ENCODE measurements at regions not wholly inside any gene's neighbourhood (a gene's known extent, or its start where the extent isn't known, plus 50 kb on each side); places are given as distances from the start of the nearest gene placed in this dataset.

DNA sequence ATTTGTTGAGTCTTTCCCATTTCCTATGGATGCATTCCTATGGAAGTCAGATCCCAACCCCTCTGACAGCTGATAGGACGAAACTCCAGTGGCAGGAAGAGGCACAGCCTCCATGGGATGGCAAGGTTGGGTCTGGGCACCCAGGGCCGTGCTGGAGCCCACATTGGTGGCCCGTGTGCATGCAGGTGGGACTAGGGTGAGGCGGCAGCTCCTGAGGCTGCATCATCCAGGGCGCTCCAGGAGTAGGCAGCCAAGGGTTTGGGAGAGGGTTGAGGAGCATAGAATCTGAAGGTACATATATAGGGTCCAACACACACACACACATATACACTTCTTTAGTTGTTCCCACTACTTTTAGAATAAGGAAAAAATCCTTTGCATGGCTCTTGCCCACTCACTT, 81.4 kb upstream of the BMPER start:
- TF ChIP-seq, protein P1, sequence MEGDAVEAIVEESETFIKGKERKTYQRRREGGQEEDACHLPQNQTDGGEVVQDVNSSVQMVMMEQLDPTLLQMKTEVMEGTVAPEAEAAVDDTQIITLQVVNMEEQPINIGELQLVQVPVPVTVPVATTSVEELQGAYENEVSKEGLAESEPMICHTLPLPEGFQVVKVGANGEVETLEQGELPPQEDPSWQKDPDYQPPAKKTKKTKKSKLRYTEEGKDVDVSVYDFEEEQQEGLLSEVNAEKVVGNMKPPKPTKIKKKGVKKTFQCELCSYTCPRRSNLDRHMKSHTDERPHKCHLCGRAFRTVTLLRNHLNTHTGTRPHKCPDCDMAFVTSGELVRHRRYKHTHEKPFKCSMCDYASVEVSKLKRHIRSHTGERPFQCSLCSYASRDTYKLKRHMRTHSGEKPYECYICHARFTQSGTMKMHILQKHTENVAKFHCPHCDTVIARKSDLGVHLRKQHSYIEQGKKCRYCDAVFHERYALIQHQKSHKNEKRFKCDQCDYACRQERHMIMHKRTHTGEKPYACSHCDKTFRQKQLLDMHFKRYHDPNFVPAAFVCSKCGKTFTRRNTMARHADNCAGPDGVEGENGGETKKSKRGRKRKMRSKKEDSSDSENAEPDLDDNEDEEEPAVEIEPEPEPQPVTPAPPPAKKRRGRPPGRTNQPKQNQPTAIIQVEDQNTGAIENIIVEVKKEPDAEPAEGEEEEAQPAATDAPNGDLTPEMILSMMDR (IDR thresholded peaks at IDR 0.05), result no peak
- TF ChIP-seq POLR2A (IDR thresholded peaks at IDR 0.05), result no peak
